CD14-positive monocyte (primary cell): ENCODE measurements at regions not wholly inside any gene's neighbourhood (a gene's known extent, or its start where the extent isn't known, plus 50 kb on each side); places are given as distances from the start of the nearest gene placed in this dataset.

Source experiments
- DNase-seq, 3 donors: peaks; one replicate each; pipeline ENCODE4 v3.0.0-alpha.2; 2011 to 2022
- H2AFZ ChIP-seq: 2 replicates; pipeline ENCODE4 v1.6.0; 2012; ENCODE audit warnings: mild to moderate bottlenecking, low read depth, low read length, inconsistent platforms; ENCODE audit not compliant: insufficient read depth, poor library complexity, severe bottlenecking
- H3K27ac ChIP-seq, 2 donors: 1 replicate in 1 of 2; 2 replicates in 1 of 2; pipeline ENCODE4 v1.5.1; 2012 to 2013; ENCODE audit warnings: low read length in 2 of 2, control low read depth in 1 of 2, inconsistent platforms in 1 of 2, low read depth in 1 of 2, mild to moderate bottlenecking in 1 of 2
- H3K27me3 ChIP-seq, 2 donors: one replicate each; pipeline versions ENCODE4 v1.6.0 to v1.6.1; 2011 to 2013; ENCODE audit warnings: low read length in 2 of 2; ENCODE audit not compliant: control insufficient read depth in 2 of 2, insufficient read depth in 2 of 2
- H3K36me3 ChIP-seq, 2 donors: replicated peaks in 1 of 2; 1 replicate in 1 of 2; 2 replicates in 1 of 2; pipeline versions ENCODE4 v1.5.1 to v1.6.1; 2012 to 2013; ENCODE audit warnings: low read length in 2 of 2, control low read depth in 1 of 2, inconsistent platforms in 1 of 2, mild to moderate bottlenecking in 1 of 2; ENCODE audit not compliant: insufficient read depth in 2 of 2, control insufficient read depth in 1 of 2
- H3K4me1 ChIP-seq, 2 donors: 1 replicate in 1 of 2; 2 replicates in 1 of 2; pipeline versions ENCODE4 v1.5.1 to v1.6.1; 2012 to 2013; ENCODE audit warnings: low read length in 2 of 2, control low read depth in 1 of 2, inconsistent platforms in 1 of 2, mild to moderate bottlenecking in 1 of 2, moderate library complexity in 1 of 2; ENCODE audit not compliant: insufficient read depth in 2 of 2, control insufficient read depth in 1 of 2
- H3K4me2 ChIP-seq: replicated peaks from 2 replicates; pipeline ENCODE3; 2012; ENCODE audit warnings: low read length, moderate library complexity, mild to moderate bottlenecking; ENCODE audit not compliant: poor library complexity, severe bottlenecking; ENCODE audit errors: extremely low read depth
- H3K4me3 ChIP-seq, 3 experiments: fragments of 200-600 bp in 1 of 3; sonication (generic) in 1 of 3; replicated peaks in 1 of 3; 1 replicate in 2 of 3; 2 replicates in 1 of 3; pipeline ENCODE4 v1.5.1; 2011 to 2013; ENCODE audit warnings: low read length in 3 of 3, mild to moderate bottlenecking in 3 of 3, control low read depth in 2 of 3, low read depth in 2 of 3, inconsistent platforms in 1 of 3, moderate library complexity in 1 of 3
- H3K79me2 ChIP-seq: 2 replicates; pipeline ENCODE4 v1.6.0; 2012; ENCODE audit warnings: mild to moderate bottlenecking, control low read depth, inconsistent platforms, low read length, moderate library complexity; ENCODE audit not compliant: insufficient read depth
- H3K9ac ChIP-seq: 2 replicates; pipeline ENCODE4 v1.6.0; 2017; ENCODE audit warnings: low read length, mild to moderate bottlenecking; ENCODE audit not compliant: insufficient read depth, poor library complexity, severe bottlenecking
- H3K9me3 ChIP-seq, 2 donors: replicated peaks in 1 of 2; 1 replicate in 1 of 2; 2 replicates in 1 of 2; pipeline versions ENCODE4 v1.5.1 to v1.6.1; 2012 to 2013; ENCODE audit warnings: low read length in 2 of 2, control low read depth in 1 of 2; ENCODE audit not compliant: control insufficient read depth in 1 of 2, insufficient read depth in 1 of 2
- H4K20me1 ChIP-seq: 2 replicates; pipeline ENCODE4 v1.6.0; 2012; ENCODE audit warnings: mild to moderate bottlenecking, low read length, control low read depth, moderate library complexity; ENCODE audit not compliant: insufficient read depth
- H3K27ac Mint-ChIP-seq, 7 donors: one replicate each; pipeline ENCODE4 v1.8.0; 2020; ENCODE audit warnings: mild to moderate bottlenecking in 7 of 7, mixed read lengths in 7 of 7, moderate library complexity in 6 of 7, inconsistent platforms in 2 of 7
- H3K27me3 Mint-ChIP-seq, 3 donors: one replicate each; pipeline ENCODE4 v1.8.0; 2021 to 2022; ENCODE audit warnings: low read depth in 3 of 3, mild to moderate bottlenecking in 3 of 3, mixed read lengths in 3 of 3, moderate library complexity in 3 of 3, inconsistent platforms in 1 of 3
- H3K36me3 Mint-ChIP-seq, 2 donors: one replicate each; pipeline ENCODE4 v1.8.0; 2020; ENCODE audit warnings: mixed read lengths in 2 of 2, inconsistent platforms in 1 of 2, mild to moderate bottlenecking in 1 of 2
- H3K4me1 Mint-ChIP-seq: one replicate; pipeline ENCODE4 v1.8.0; 2020; ENCODE audit warnings: mild to moderate bottlenecking, mixed read lengths
- H3K4me3 Mint-ChIP-seq, 2 donors: one replicate each; pipeline ENCODE4 v1.8.0; 2020; ENCODE audit warnings: mild to moderate bottlenecking in 2 of 2, mixed read lengths in 2 of 2, moderate library complexity in 1 of 2
- H3K9me3 Mint-ChIP-seq, 7 donors: one replicate each; pipeline ENCODE4 v1.8.0; 2020 to 2022; ENCODE audit warnings: mixed read lengths in 7 of 7, mild to moderate bottlenecking in 6 of 7, moderate library complexity in 6 of 7, inconsistent platforms in 2 of 7
- CTCF ChIP-seq: fragments of 200-600 bp; IDR thresholded peaks from one replicate; pipeline ENCODE4 v1.8.0; 2022; ENCODE audit warnings: antibody characterized with exemption, mild to moderate bottlenecking
- WGBS: methylation state at CpG from one replicate; pipeline ENCODE4 v1.1.5; 2013; ENCODE audit warnings: missing lambda C conversion rate; ENCODE audit not compliant: insufficient coverage; 5-methylcytosine and 5-hydroxymethylcytosine counted together
- intact Hi-C, 2 donors: fragments of 100-400 bp; cut with micrococcal nuclease; formaldehyde crosslinking; loops; one replicate each; pipeline versions ENCODE4 v1.15.0 to v1.15.1; 2023

GRCh38 chr18:53819671-53820070, 404.8 kb downstream of the MBD2 start:
- 100% methylated on average over 1 of the region's 1 CpG for WGBS
- Histone ChIP-seq H4K20me1 (no peaks in the 10 kb centered on the region), H3K4me2 (no peak overlapping the region), H2AFZ (no peak overlapping the region), H3K36me3 (no peaks in the 10 kb centered on the region), H3K4me1 (no peaks in the 10 kb centered on the region), H3K27me3 (no peaks in the 10 kb centered on the region), H3K79me2 (no peaks in the 10 kb centered on the region), H3K9ac (no peak overlapping the region), H3K9me3 (peaks cover 4 to 24% of the 10 kb centered on the region in 2 donors), H3K4me3 (no peak overlapping the region), H3K27ac (no peak overlapping the region)
- no peak for DNase-seq
- TF ChIP-seq CTCF = no peak
- no peak overlapping the region for H3K27ac Mint-ChIP-seq
- H3K27me3 Mint-ChIP-seq = peaks cover 0 to 1% (median 0%) of the 10 kb centered on the region in 3 donors
- no peaks in the 10 kb centered on the region for H3K4me1 Mint-ChIP-seq
- no peak overlapping the region for H3K4me3 Mint-ChIP-seq
- H3K36me3 Mint-ChIP-seq = no peaks in the 10 kb centered on the region
- peaks cover 2 to 11% (median 7%) of the 10 kb centered on the region in 7 donors for H3K9me3 Mint-ChIP-seq
- intact Hi-C loops = no loop called here

- Mint-ChIP-seq H3K4me1 (no peaks in the 10 kb centered on the region), H3K27me3 (peaks cover 0 to 1% (median 0%) of the 10 kb centered on the region in 3 donors), H3K36me3 (no peaks in the 10 kb centered on the region), H3K27ac (no peak overlapping the region), H3K9me3 (peaks cover 2 to 11% (median 7%) of the 10 kb centered on the region in 7 donors), H3K4me3 (no peak overlapping the region)
- Histone ChIP-seq H3K9me3 (peaks cover 4 to 24% of the 10 kb centered on the region in 2 donors), H3K9ac (no peak overlapping the region), H3K36me3 (no peaks in the 10 kb centered on the region), H3K4me1 (no peaks in the 10 kb centered on the region), H2AFZ (no peak overlapping the region), H3K79me2 (no peaks in the 10 kb centered on the region), H4K20me1 (no peaks in the 10 kb centered on the region), H3K4me2 (no peak overlapping the region), H3K4me3 (no peak overlapping the region), H3K27me3 (no peaks in the 10 kb centered on the region), H3K27ac (no peak overlapping the region)
- WGBS = 83% methylated on average over 1 of the region's 1 CpG
- intact Hi-C loops = no loop called here
- DNase-seq = no peak
- TF ChIP-seq CTCF = no peak
Observed at GRCh38 chr18:53819174-53819573, 405.3 kb downstream of the MBD2 start.
